22Rv1 (cell line): ENCODE measurements at regions not wholly inside any gene's neighbourhood (a gene's known extent, or its start where the extent isn't known, plus 50 kb on each side); places are given as distances from the start of the nearest gene placed in this dataset.

Source experiments
- H3K27ac ChIP-seq: fragments of 450-650 bp; 2 replicates; pipeline ENCODE4 v1.5.1; 2017
- ZFX ChIP-seq: fragments of 450-650 bp; IDR thresholded peaks from 2 replicates; pipeline ENCODE4 v1.6.1; 2017; ENCODE audit warnings: antibody characterized with exemption, borderline replicate concordance
- TF ChIP-seq, protein P1 (sequence below): fragments of 450-650 bp; IDR thresholded peaks from 2 replicates; pipeline ENCODE4 v1.5.1; 2017; ENCODE audit warnings: mild to moderate bottlenecking

DNA sequence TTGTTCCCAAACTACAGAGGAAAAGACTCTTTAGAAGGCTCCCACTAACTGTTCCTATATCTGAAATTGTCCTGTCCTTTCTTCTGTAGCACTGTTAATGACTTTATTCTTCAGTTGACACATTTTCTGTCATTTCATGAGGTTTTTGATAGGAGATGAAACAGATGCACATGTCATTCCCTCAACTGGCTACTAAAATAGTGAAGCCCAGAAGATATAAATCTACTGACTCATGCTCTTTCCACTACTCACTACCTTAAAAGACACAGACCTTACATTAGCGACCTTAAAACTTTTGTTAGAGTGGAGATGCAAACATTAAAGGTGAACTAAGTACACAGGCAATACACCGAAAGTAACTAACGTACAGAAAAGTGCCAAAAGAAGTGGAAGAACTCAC is 59.5 kb upstream of the ANKS1B start:
- TF ChIP-seq ZFX = no peak
- TF ChIP-seq, protein P1, sequence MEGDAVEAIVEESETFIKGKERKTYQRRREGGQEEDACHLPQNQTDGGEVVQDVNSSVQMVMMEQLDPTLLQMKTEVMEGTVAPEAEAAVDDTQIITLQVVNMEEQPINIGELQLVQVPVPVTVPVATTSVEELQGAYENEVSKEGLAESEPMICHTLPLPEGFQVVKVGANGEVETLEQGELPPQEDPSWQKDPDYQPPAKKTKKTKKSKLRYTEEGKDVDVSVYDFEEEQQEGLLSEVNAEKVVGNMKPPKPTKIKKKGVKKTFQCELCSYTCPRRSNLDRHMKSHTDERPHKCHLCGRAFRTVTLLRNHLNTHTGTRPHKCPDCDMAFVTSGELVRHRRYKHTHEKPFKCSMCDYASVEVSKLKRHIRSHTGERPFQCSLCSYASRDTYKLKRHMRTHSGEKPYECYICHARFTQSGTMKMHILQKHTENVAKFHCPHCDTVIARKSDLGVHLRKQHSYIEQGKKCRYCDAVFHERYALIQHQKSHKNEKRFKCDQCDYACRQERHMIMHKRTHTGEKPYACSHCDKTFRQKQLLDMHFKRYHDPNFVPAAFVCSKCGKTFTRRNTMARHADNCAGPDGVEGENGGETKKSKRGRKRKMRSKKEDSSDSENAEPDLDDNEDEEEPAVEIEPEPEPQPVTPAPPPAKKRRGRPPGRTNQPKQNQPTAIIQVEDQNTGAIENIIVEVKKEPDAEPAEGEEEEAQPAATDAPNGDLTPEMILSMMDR = no peak
- H3K27ac ChIP-seq = no peak overlapping the region

DNA sequence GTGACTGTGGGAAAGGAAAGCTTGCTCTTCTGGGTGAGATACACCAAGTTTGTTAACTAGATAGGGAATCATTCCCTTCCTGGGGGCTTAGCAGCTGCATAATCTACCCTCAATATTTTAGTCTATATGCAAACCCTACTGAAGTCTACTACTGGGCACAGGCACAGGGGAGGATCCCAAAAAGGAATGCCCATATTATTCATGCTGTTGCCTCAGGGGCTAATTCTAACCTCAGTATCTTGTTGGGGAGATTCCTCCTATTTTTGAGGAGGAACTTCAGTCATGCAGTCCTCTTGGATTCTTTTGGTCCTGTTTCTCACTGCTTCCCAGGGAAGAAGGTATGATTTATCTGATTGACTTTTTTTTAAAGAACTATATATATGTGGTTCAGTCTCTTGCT is 58.9 kb upstream of the ANKS1B start:
- no peak overlapping the region for H3K27ac ChIP-seq
- TF ChIP-seq, protein P1 = no peak
- TF ChIP-seq ZFX = no peak
